HG02798 (cell line): ENCODE measurements at regions not wholly inside any gene's neighbourhood (a gene's known extent, or its start where the extent isn't known, plus 50 kb on each side); places are given as distances from the start of the nearest gene placed in this dataset.
"Not testable (repeated sequence)": the region's sequence is repeated elsewhere in the genome, so short reads cannot be mapped to it uniquely, and the experiment has no call there.

Experiments used
- ATAC-seq: cut with Tn5 transposase; IDR thresholded peaks from one replicate; pipeline ENCODE4 v1.9.1; 2021; ENCODE audit warnings: mild to moderate bottlenecking; ENCODE audit not compliant: unreplicated experiment, poor library complexity

DNA sequence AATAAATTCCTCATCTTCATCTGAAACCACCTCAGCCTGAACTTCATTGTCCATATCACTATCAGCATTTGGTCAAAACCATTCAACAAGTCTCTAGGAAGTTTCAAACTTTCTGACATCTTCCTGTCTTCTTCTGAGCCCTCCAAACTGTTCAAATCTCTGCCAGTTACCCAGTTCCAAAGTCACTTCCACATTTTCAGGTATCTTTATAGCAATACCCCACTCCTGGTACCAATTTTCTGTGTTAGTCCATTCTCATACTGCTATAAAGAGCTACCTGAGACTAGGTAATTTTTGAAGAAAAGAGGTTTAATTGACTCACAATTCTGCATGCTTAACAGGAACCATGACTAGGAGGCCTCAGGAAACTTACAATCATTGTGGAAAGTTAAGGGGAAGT, 250.4 kb downstream of the SLITRK6 start:
- ATAC-seq, result not testable (repeated sequence)

DNA sequence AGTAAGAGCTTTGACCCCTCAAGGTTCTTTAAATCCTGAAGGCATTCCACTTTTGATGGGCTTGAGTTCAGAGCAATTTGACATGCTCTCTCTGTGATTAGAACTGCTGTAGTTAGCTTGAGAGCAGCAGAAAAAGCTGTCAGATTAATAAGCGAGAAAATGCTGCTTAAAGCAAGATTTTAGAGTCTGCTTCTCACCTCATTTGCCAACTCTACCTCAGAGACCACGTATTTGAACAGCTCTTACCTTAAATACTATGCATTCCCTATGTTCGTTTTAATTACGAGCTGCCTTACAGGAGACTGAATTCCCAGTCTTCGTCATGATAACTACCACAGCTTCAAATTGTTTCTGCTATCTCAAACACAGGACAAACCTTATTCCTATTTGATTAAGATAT, 253.4 kb downstream of the SLITRK6 start:
- ATAC-seq, result no peak

DNA sequence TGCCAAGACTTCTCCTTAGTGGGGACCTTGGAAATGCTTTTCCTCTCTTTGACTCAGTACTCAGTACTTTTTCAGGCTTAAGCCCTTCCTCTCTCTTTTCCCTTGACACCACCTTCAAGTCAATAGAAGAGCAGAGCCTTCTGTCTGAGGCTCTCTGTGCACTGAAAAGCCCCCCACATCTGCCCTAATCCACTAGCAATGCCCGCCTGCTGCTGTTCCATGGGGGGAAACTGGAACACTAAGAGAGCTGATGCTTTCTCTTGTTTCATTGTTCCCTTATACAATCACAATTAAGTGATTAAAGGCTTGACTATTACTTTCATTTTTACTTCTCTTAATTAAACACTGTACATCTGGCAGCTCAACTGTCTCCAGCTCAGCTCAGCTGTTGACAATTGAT, 254.5 kb downstream of the SLITRK6 start:
- no peak for ATAC-seq

DNA sequence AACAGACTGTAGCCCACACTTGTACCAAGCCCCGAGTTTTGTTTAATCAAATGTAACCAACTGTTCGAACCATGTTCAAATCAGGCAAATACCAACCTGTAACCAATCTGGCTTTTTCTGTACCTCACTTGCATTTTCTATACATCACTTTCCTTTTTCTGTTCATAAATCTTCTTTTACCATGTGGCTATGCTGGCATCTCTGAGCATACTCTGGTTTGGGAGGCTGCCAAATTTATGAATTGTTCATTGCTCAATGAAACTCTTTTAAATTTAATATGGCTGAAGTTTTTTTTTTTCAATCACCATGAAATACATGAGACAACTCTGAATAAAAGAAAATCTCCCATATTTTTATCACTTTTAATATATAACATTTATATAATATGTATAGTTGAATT, 256.1 kb downstream of the SLITRK6 start:
- ATAC-seq, result no peak

DNA sequence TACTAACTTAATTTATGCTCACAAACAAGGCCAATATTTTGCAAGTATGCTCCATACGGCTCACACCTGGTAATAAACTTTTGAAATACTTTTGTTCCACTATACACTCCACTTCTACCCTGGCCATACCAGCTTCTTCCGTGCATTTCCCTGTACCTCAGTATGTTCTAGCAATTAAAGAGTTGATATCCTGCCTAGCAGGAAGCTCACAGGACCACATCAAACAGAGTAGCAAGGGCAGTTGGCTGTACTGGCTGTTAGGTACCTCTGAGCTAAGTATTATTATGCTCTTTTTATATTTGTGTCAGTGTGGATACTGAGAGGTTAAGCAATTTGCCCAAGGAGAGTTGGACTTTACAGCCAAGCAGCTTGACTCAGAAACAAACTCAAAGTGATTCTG, 257.7 kb downstream of the SLITRK6 start:
- ATAC-seq, result no peak

DNA sequence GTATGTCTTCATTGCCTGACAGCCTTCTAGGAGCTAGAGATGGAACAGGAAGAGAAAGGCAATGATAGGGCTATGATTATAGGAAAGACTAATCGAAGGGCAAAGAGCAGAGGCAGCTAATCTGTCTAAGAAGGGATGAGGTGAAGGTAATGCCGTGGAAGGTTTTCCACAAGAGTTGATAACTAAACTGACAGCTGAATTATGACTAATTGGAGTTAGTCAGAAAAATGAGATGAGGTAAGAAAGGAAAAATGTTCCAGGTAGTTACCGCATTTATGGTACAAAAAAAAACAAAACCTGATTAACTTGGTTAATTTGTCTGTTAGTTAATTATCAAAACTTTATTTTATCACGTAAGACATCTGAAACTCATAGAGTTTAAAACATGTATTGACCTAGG, 260.3 kb downstream of the SLITRK6 start:
- ATAC-seq, result no peak

DNA sequence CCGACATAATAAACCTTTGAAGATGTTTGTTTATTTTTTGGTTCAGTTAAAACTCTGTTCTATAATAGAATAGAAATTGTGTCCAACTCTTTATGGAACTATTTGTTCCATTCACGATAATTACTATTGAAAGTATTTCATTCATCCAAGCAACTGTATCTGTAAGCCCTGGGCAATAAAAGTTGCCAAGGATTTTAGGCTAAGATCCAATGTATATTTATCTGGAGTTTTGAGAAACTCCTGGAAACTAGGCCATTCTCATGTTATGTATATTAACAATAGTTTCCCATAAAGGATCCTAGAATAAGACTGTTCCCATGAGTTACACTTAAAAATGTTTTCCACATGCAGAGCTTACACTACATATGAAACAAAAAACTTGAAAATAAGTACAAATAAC, 261.6 kb downstream of the SLITRK6 start:
- no peak for ATAC-seq

DNA sequence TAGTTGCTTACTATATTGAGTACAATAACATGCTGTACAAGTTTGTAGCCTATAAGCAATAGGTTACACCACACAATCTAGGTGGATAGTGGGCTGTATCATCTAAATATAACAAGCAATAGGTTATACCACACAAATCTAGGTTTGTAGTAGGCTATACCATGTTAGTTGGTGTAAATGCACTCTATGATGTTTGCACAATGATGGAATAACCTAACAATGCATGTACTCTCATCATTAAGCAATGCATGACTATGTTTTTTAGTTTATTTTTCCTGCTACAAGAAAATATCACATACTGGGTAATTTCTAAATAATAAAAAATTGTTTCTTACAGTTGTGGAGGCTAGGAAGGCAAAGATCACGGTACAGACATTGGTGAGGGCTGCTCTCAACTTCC, 262.5 kb downstream of the SLITRK6 start:
- no peak for ATAC-seq

DNA sequence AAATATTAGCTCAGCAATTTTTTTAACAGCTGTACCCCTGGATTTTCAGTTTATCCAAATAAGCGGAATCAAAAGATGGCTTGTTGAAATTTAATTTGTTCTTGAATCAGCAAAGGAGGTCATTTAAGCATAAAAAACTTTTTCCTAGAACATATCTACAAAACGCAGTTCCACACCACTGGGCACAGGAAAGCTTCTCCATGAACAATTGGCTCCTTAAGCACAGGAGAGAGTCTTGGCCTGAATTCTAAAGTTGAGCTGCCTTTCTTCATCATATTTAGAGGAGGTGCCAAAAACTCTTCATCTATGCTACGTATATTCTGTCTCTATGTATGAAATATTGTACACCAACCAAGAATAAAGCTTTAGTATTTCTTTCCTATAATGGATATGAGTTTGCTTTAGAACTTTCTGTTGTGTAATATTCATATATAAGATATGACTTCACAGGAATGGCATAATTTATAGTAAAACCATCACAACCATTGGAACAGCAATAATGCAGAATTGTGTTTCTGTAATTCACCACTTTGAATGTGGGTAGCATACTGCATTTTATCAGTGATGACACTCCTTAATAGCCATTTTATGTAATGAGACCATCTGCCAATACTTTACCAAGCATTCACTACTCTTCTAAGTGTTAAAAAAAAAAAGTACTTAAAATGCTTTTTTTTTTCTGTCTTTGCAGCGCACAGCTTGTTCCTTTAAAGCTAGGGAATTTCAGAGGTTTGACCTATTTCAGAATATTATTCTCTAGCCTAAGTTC, 263.7 kb downstream of the SLITRK6 start:
- ATAC-seq, result no peak

DNA sequence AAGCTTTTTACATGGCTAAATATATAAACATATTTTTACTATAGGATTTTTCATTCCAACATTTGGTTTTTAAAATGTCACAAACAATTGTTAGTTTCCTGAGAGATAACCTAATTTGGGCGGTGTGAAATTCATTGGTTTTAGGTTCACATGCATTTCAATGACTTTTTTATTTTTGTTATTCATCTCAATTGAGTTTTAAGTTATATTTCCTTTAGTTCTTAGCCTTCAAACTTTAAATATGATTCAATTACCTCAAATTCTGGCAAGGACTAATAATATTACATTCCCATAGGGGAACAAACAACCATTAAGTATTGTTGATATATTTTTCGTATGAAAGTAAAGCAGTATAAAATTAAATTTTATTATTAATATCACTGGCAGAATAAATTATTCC, 265.3 kb downstream of the SLITRK6 start:
- ATAC-seq, result no peak

DNA sequence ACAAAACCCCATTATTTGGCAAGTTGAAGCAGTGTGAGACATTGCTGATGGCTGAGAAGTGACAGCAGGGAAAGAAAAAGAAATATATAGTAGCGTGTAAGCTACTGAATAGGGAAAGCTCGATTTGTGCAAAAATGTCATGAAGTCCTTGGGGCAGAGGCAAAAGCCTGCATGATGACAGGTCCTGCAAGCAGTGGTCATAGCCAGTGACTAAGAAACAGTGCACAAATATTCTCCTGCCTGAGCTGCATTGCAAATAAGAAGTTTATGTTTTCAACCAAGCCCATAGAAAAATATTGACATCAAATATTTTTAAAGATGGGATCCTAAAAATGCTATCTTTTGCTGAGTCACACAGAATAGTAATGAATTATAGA, 270.0 kb downstream of the SLITRK6 start:
- ATAC-seq, result no peak

DNA sequence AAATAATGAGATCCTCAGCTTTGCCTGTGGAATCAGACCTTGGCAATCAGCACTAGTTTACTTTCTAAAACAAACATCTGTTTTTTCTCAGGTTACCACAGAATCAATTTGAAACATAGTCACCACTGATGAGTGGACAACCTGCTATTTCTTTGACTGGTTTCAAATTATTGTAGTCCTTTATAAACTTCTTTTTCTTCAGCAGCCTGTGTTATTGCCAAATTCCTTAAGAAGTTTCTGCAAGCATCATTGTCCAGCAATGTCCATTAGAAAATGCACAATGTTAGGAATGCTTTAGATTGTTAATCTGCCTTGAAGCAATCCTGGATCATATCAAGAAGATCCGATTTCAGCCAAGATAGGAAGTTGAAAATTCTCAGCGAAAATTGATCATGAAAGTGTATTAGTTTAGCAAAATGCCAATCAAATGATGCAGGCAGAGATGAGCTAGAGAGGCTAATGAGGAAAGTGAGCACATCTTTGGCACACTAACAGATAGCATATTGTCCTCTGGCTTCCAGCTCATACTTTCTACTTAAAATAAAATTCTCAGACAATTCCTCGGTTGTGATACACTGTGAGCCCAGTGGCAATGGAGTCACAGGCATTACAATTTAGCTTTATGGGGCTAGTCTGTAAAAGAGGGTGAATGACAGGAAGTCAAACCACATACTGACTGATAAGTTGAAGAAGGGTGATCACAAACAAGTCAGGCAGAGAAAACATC, 270.6 kb downstream of the SLITRK6 start:
- no peak for ATAC-seq

DNA sequence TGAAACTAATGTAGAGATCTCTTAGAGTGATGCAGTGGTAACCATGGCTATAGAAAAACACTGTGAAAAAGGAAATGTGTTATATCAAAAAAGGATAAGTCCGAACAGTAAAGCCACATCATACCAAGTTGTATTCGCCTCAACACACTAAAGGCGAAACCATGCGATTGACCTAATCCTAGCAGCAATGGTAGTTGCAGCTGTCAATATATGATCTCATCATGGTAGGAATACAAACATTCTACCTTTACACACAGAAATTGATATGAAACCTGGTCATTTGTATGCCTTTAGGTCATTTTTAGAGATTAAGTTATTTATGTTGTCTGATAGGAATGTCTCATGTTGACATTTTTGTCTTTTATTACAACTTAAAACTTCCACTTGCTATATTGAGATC, 271.9 kb downstream of the SLITRK6 start:
- no peak for ATAC-seq

DNA sequence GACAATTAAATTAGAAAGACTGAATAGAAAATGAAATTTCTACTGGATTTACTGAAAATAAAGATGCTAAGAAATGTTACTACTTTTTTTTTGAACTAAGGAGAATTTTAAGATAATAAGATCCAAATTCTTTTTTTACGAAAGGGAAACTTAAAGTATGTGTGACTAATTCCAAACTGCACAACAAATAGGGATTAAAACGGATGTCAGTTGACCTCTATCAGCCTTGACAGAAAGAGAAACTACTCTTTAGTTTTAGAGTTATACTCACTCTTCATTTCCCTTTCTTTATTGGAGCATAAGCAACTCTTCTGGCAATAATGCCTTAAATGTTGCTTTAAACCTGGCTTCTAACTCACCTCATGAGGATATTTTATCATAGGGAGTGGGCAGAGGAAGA, 273.8 kb downstream of the SLITRK6 start:
- ATAC-seq, result no peak

DNA sequence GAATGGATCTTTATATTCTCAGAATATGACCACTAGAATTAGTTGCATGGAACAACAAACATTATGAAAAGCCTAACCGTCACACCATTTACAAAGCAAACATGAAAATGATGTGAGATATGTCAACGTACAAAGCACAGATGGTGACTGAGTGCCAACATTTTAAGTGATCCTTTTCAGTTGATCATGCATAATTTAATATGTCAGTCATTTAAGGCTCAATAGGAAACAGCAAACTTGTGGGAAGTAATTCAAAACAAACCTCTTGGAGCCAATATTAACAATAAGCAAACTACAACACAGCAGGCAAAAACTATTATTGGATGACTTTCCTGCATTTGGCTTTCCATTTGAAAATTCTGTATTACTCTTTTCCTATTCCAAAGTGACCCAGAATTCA, 277.6 kb downstream of the SLITRK6 start:
- ATAC-seq, result no peak

DNA sequence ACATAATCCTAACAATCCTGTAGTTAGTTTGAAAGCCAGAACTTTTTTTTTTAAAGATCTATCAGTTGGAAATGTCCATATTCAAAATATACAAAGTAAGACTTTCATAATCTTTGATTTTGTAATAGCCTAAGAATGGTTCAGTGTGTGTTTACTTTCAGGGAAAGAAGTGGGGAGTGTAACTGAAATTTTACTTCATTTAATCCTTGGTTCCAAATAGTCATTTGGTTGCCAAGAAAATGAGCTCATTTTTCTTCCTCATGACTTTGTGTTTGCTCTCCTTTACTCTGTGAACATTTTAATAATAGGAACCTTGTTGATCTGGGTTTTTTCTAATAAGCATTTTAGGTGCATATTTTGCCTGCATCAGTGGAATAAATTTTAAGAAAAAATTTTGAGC, 278.8 kb downstream of the SLITRK6 start:
- no peak for ATAC-seq

DNA sequence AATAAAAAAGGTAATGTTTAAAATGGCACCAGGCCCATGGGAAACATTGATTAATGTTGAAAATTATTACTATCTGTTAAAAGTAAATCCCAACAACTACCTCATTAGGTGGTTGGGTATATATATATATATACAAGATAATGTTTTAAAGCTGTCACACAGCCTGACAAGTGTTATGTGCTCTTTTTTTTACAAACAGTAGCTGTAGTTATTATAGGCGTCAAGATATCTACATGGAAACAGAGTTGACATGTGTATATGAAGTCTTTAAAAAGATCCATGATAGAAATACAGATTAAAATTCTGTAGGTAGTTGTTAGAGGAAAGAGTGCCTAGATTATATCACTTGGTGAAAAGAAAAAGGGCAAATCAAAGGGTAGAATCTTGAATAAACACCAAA, 279.9 kb downstream of the SLITRK6 start:
- no peak for ATAC-seq

DNA sequence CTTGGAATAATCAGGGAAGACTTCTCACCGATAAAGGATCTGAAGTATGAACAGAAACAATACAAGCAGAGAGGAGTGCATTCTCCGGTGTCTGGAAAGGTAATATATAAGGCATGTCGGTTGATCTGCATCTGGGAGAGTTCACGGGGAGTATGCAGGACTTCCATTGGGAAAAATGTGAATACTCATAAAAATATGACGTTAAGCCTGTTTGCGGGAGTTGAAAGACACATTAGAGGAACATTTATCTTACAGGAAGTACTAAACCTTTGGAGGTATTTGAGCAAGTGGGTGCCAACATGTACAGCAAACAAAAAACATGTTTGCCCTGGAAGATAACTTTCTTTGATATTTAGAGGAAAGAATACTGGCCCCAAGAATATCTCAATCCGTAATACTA, 286.8 kb downstream of the SLITRK6 start:
- no peak for ATAC-seq

DNA sequence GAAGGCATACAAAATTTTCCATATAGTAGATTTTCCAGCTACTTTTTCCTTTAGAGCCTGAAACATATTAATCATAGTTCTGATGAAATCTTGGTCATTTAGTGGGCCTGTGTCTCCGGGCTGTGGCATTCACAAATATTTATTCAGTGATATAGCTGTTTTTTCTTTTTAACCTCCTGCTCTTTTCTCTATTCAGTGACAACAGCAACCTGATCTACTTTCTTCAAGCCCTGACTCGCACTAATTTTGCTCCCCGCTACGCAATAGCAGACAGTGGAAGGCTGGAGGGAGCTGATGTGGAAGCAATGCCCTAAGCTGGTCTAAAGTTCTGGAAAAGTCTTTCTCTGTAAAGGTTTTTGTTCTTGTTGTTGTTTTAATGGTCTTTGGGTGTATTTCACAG, 289.7 kb downstream of the SLITRK6 start:
- no peak for ATAC-seq

DNA sequence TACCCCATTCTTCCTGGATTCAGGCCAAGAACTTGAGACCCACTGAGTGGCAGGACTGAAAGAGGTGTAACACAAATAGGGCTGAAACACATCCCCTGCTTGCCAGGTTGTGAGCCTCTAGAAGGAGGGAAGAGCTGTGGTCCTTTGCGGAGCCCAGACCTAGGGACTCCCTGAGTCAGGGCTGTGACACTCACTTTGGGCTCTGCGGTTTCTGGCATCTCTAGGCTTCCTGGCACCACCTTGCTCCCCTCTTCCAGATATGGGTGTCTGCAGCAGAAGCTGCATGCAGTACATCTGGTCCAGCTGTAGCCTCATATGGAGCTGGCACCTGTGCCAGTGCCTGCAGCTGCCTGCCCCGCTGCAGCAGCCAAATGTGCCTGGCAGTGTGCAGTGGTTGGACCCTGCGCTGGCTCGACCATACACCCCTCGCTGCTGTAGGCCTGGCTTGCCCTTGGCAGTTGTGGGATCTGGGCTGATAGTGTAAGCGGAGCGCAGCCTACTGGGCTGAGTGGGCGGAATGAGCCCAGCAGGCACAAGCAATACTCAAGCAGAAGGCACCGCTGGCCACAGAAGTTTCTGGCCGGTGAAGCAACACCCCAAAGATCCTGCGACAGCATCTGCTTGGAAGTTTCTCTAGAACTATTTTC, 290.4 kb downstream of the SLITRK6 start:
- ATAC-seq, result no peak

DNA sequence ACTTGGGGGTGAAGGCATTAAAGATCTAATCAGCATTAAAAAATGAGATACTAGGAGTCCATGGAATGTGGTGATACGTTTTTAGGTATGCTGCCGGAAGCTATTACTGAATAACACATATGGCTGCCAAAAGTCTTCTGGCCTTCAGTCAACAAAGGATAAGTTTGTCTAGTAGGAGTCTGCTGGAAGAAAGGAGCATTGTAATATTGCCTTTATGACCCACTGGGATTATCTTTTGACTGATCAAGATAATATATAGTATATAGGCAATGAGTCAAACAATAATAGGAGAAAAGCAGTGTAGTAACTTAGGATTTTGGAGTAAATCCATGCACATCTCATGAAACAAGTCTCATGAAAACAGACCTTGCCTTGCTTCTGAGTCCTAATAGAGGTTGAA, 295.4 kb downstream of the SLITRK6 start:
- ATAC-seq, result no peak

DNA sequence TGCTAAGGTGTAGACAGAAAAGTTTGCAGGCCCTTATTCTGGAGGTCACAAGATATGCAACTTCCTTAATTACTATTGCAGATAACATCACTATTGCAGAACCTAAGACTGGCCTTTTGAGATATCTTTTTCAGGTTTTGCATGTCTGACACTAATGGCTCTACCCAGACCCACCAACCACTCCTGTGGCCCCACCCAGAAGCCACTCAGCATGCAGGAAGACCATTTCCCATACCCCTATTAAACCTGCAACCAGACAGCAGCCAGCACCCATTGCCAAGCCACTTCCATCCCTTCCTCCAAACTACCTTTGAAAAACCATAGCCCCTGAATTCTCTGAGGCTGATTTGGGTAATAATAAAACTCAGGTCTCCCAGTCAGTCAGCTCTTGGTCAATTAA, 297.6 kb downstream of the SLITRK6 start:
- no peak for ATAC-seq
